HCT116 (cell line): ENCODE measurements at regions not wholly inside any gene's neighbourhood (a gene's known extent, or its start where the extent isn't known, plus 50 kb on each side); places are given as distances from the start of the nearest gene placed in this dataset.

Experiments used
- ATAC-seq: fragments of 200-7000 bp; cut with Tn5 transposase; 2 replicates; pipeline ENCODE4 v1.9.1; 2020; ENCODE audit warnings: mild to moderate bottlenecking, moderate library complexity
- BruUV-seq: library from RNA; stranded (reverse); fragments of 400-500 nt; replicated peaks from 2 replicates; lab custom pipeline; 2021; lab: Mats Ljungman, UMichigan
- CTCF ChIA-PET: fragments of 300-600 bp; sonication (Branson Sonifier 250); formaldehyde crosslinking; loops from one replicate; lab custom pipeline; 2021; ENCODE audit warnings: antibody characterized with exemption; lab: Charles Lee
- POLR2A ChIA-PET: fragments of 300-600, 350-600 bp; sonication (Branson Sonifier 250); formaldehyde crosslinking; loops from one replicate; lab custom pipeline; 2021; ENCODE audit warnings: antibody characterized with exemption; lab: Charles Lee
- RAD21 ChIA-PET, 2 experiments: fragments of 300-600 bp; sonication (Branson Sonifier 250); formaldehyde crosslinking; loops; one replicate each; lab custom pipeline; 2023; ENCODE audit warnings: low total read pairs in 2 of 2; ENCODE audit not compliant: uncharacterized antibody in 2 of 2, unreplicated experiment in 2 of 2, low non-redundant PET in 1 of 2; lab: Charles Lee
- DNase-seq: peaks from one replicate; pipeline ENCODE4 v3.0.0-alpha.2; 2010; ENCODE audit warnings: low read depth, low spot score
- H2AFZ ChIP-seq: fragments of 200-600 bp; shearing (Covaris generic), sonication (generic); 2 replicates; pipeline ENCODE4 v1.6.1; 2017; ENCODE audit warnings: low read depth, mixed run types, mixed read lengths, antibody characterized with exemption, low read length; ENCODE audit not compliant: poor library complexity, severe bottlenecking
- H3K27ac ChIP-seq: 2 replicates; pipeline ENCODE4 v1.5.1; 2012; ENCODE audit warnings: low read depth, low read length
- H3K27me3 ChIP-seq: fragments of 200-600 bp; sonication (generic); 2 replicates; pipeline ENCODE4 v1.6.1; 2016; ENCODE audit warnings: mixed run types, low read length, mixed read lengths; ENCODE audit not compliant: insufficient read depth
- H3K36me3 ChIP-seq, 2 experiments: fragments of 200-500 bp in 1 of 2; fragments of 200-600 bp in 1 of 2; sonication (Bioruptor generic) in 1 of 2; sonication (generic) in 1 of 2; 2 replicates each; pipeline versions ENCODE4 v1.5.1 to v1.6.1; 2014 to 2016; ENCODE audit warnings: low read length in 2 of 2, inconsistent platforms in 1 of 2, mixed read lengths in 1 of 2, mixed run types in 1 of 2; ENCODE audit not compliant: insufficient read depth in 2 of 2, control insufficient read depth in 1 of 2
- H3K4me1 ChIP-seq, 2 experiments: fragments of 200-600 bp in 1 of 2; sonication (generic) in 1 of 2; 2 replicates each; pipeline versions ENCODE4 v1.5.1 to v1.6.1; 2012 to 2017; ENCODE audit warnings: low read length in 2 of 2, inconsistent platforms in 1 of 2, mild to moderate bottlenecking in 1 of 2, mixed read lengths in 1 of 2, mixed run types in 1 of 2, moderate library complexity in 1 of 2; ENCODE audit not compliant: insufficient read depth in 2 of 2, control insufficient read depth in 1 of 2
- H3K4me2 ChIP-seq: fragments of 200-600 bp; sonication (generic); 2 replicates; pipeline ENCODE4 v1.6.1; 2017; ENCODE audit warnings: mixed run types, low read length, mixed read lengths
- H3K4me3 ChIP-seq, 2 experiments: fragments of 200-600 bp in 1 of 2; sonication (generic) in 1 of 2; replicated peaks in 1 of 2; 2 replicates each; pipeline ENCODE4 v1.5.1; 2011 to 2016; ENCODE audit warnings: low read length in 2 of 2, control low read depth in 1 of 2, low read depth in 1 of 2, mild to moderate bottlenecking in 1 of 2, mixed read lengths in 1 of 2, mixed run types in 1 of 2
- H3K79me2 ChIP-seq: fragments of 200-600 bp; sonication (generic); 2 replicates; pipeline ENCODE4 v1.6.1; 2017; ENCODE audit warnings: mild to moderate bottlenecking, mixed run types, low read length, moderate library complexity, mixed read lengths; ENCODE audit not compliant: insufficient read depth
- H3K9ac ChIP-seq: fragments of 200-600 bp; sonication (generic); 2 replicates; pipeline ENCODE4 v1.6.1; 2016; ENCODE audit warnings: low read length, mixed read lengths
- H3K9me2 ChIP-seq: fragments of 200-600 bp; sonication (generic), shearing (Covaris generic); 2 replicates; pipeline ENCODE4 v1.6.1; 2017; ENCODE audit warnings: mixed run types, mild to moderate bottlenecking, moderate library complexity; ENCODE audit not compliant: insufficient read depth
- H3K9me3 ChIP-seq, 2 experiments: fragments of 200-500 bp in 1 of 2; fragments of 200-600 bp in 1 of 2; sonication (Bioruptor generic) in 1 of 2; sonication (generic) in 1 of 2; 2 replicates each; pipeline ENCODE4 v1.6.1; 2014 to 2017; ENCODE audit warnings: low read length in 2 of 2, mixed read lengths in 2 of 2, inconsistent platforms in 1 of 2, low read depth in 1 of 2, mild to moderate bottlenecking in 1 of 2, mixed run types in 1 of 2, moderate library complexity in 1 of 2; ENCODE audit not compliant: control insufficient read depth in 1 of 2, insufficient read depth in 1 of 2
- H4K20me1 ChIP-seq: fragments of 200-600 bp; sonication (generic), shearing (Covaris generic); 2 replicates; pipeline ENCODE4 v1.6.1; 2017; ENCODE audit warnings: mixed run types, mild to moderate bottlenecking, moderate library complexity; ENCODE audit not compliant: insufficient read depth
- CBX3 ChIP-seq: IDR thresholded peaks from 2 replicates; pipeline ENCODE4 v1.6.1; 2012; ENCODE audit warnings: low read depth
- CEBPB ChIP-seq: IDR thresholded peaks from 2 replicates; pipeline ENCODE4 v1.6.1; 2012; ENCODE audit warnings: low read depth
- ELF1 ChIP-seq: IDR thresholded peaks from 2 replicates; pipeline ENCODE4 v1.6.1; 2012; ENCODE audit warnings: low read depth, borderline replicate concordance
- FOSL1 ChIP-seq: IDR thresholded peaks from 2 replicates; pipeline ENCODE4 v1.6.1; 2012; ENCODE audit warnings: low read depth
- JUND ChIP-seq: IDR thresholded peaks from 2 replicates; pipeline ENCODE4 v1.6.1; 2012
- POLR2A ChIP-seq: IDR thresholded peaks from 2 replicates; pipeline ENCODE4 v1.7.0; 2011; ENCODE audit warnings: borderline replicate concordance; ENCODE audit not compliant: insufficient read depth, insufficient read length; ENCODE audit errors: extremely low read depth
- POLR2AphosphoS5 ChIP-seq: IDR thresholded peaks from 2 replicates; pipeline ENCODE4 v1.6.1; 2011; ENCODE audit warnings: mild to moderate bottlenecking, low read depth, low read length, moderate library complexity
- SRF ChIP-seq: IDR thresholded peaks from 2 replicates; pipeline ENCODE4 v1.6.1; 2012; ENCODE audit warnings: low read depth
- TCF7L2 ChIP-seq: IDR thresholded peaks from 2 replicates; pipeline ENCODE4 v1.7.0; 2011; ENCODE audit warnings: borderline replicate concordance, inconsistent platforms; ENCODE audit not compliant: insufficient read depth, insufficient read length; ENCODE audit errors: extremely low read depth
- ZFX ChIP-seq: fragments of 450-650 bp; IDR thresholded peaks from 2 replicates; pipeline ENCODE4 v1.6.1; 2017
- intact Hi-C: fragments of 100-400 bp; cut with micrococcal nuclease; formaldehyde crosslinking; loops from 2 replicates; pipeline ENCODE4 v1.10.0; 2022
- TF ChIP-seq, protein P1 (sequence below): IDR thresholded peaks from 2 replicates; pipeline ENCODE4 v1.6.1; 2012; ENCODE audit warnings: low read depth
- TF ChIP-seq, protein P2 (sequence below), 3 experiments: fragments of 200-600 bp in 1 of 3; sonication (generic) in 1 of 3; IDR thresholded peaks in 2 of 3; conservative IDR thresholded peaks in 1 of 3; 2 replicates each; pipeline ENCODE4 v1.5.1; 2012 to 2017; ENCODE audit warnings: low read depth in 2 of 3, low read length in 2 of 3, antibody characterized with exemption in 1 of 3, borderline replicate concordance in 1 of 3, control low read depth in 1 of 3, mild to moderate bottlenecking in 1 of 3, mixed read lengths in 1 of 3, mixed run types in 1 of 3, moderate library complexity in 1 of 3; ENCODE audit not compliant: insufficient read depth in 1 of 3
- TF ChIP-seq, protein P3 (sequence below): IDR thresholded peaks from 2 replicates; pipeline ENCODE4 v1.6.1; 2012

DNA sequence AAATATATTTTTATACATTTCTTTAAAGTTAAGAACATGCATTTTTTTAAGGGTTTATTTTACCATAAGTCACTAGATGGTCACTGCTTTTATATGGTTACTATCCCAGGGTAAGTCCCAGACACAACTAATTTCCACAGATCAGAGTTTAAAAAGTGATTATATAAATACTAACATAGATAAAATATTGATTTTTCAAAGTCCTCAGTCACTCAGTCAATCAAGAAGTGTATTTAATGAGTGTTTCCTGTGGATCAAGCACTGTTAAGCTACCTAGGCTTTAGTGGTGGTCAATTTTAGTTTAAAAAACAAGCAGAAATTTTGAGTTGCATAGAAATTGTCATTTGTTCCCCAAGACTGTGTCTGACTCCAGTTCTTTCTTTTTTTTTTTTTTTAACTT, 399.5 kb upstream of the SYNCRIP start:
- H3K79me2 ChIP-seq = no peaks in the 10 kb centered on the region
- no peak overlapping the region for H3K27ac ChIP-seq
- no peaks in the 10 kb centered on the region for H3K4me1 ChIP-seq
- no peak overlapping the region for H3K4me2 ChIP-seq
- no peak for ATAC-seq
- ChIA-PET RAD21 (no interaction called here), CTCF (no interaction called here), POLR2A (no interaction called here)
- no peaks in the 10 kb centered on the region for H3K36me3 ChIP-seq
- no peak overlapping the region for H3K9ac ChIP-seq
- no peaks in the 10 kb centered on the region for H3K9me3 ChIP-seq
- BruUV-seq = no TSS peak
- H3K27me3 ChIP-seq = no peaks in the 10 kb centered on the region
- H4K20me1 ChIP-seq = no peaks in the 10 kb centered on the region
- intact Hi-C loops = no loop called here
- DNase-seq = no peak
- H3K4me3 ChIP-seq = no peak overlapping the region
- no peak overlapping the region for H2AFZ ChIP-seq
- H3K9me2 ChIP-seq = no peaks in the 10 kb centered on the region
- no peak for TF ChIP-seq POLR2AphosphoS5
- TF ChIP-seq, protein P1, sequence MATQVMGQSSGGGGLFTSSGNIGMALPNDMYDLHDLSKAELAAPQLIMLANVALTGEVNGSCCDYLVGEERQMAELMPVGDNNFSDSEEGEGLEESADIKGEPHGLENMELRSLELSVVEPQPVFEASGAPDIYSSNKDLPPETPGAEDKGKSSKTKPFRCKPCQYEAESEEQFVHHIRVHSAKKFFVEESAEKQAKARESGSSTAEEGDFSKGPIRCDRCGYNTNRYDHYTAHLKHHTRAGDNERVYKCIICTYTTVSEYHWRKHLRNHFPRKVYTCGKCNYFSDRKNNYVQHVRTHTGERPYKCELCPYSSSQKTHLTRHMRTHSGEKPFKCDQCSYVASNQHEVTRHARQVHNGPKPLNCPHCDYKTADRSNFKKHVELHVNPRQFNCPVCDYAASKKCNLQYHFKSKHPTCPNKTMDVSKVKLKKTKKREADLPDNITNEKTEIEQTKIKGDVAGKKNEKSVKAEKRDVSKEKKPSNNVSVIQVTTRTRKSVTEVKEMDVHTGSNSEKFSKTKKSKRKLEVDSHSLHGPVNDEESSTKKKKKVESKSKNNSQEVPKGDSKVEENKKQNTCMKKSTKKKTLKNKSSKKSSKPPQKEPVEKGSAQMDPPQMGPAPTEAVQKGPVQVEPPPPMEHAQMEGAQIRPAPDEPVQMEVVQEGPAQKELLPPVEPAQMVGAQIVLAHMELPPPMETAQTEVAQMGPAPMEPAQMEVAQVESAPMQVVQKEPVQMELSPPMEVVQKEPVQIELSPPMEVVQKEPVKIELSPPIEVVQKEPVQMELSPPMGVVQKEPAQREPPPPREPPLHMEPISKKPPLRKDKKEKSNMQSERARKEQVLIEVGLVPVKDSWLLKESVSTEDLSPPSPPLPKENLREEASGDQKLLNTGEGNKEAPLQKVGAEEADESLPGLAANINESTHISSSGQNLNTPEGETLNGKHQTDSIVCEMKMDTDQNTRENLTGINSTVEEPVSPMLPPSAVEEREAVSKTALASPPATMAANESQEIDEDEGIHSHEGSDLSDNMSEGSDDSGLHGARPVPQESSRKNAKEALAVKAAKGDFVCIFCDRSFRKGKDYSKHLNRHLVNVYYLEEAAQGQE = no peak
- no peak for TF ChIP-seq SRF
- no peak for TF ChIP-seq ZFX
- no peak for TF ChIP-seq CBX3
- TF ChIP-seq, protein P2, sequence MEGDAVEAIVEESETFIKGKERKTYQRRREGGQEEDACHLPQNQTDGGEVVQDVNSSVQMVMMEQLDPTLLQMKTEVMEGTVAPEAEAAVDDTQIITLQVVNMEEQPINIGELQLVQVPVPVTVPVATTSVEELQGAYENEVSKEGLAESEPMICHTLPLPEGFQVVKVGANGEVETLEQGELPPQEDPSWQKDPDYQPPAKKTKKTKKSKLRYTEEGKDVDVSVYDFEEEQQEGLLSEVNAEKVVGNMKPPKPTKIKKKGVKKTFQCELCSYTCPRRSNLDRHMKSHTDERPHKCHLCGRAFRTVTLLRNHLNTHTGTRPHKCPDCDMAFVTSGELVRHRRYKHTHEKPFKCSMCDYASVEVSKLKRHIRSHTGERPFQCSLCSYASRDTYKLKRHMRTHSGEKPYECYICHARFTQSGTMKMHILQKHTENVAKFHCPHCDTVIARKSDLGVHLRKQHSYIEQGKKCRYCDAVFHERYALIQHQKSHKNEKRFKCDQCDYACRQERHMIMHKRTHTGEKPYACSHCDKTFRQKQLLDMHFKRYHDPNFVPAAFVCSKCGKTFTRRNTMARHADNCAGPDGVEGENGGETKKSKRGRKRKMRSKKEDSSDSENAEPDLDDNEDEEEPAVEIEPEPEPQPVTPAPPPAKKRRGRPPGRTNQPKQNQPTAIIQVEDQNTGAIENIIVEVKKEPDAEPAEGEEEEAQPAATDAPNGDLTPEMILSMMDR (IDR thresholded peaks at IDR 0.05 in 2 of 3, conservative IDR thresholded peaks at IDR 0.05 in 1 of 3; ENCODE audit: borderline replicate concordance in 1 of 3, insufficient read depth in 1 of 3, low read depth in 2 of 3, low read length in 2 of 3) = no peak
- TF ChIP-seq TCF7L2 = no peak
- no peak for TF ChIP-seq JUND
- no peak for TF ChIP-seq FOSL1
- TF ChIP-seq, protein P3, sequence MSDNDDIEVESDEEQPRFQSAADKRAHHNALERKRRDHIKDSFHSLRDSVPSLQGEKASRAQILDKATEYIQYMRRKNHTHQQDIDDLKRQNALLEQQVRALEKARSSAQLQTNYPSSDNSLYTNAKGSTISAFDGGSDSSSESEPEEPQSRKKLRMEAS = no peak
- TF ChIP-seq CEBPB = no peak
- TF ChIP-seq ELF1 = no peak
- TF ChIP-seq POLR2A = no peak
- TF ChIP-seq, all 23 proteins: peak for 0
